IPS-NIHi7 (cell line): ENCODE measurements at regions not wholly inside any gene's neighbourhood (a gene's known extent, or its start where the extent isn't known, plus 50 kb on each side); places are given as distances from the start of the nearest gene placed in this dataset.
A peak's percentile ranks its signal among the peaks of the same experiment; 100 is the strongest.
"Not testable (repeated sequence)": the region's sequence is repeated elsewhere in the genome, so short reads cannot be mapped to it uniquely, and the experiment has no call there.

Source experiments
- DNase-seq: peaks from one replicate; pipeline ENCODE4 v3.0.0; 2012; ENCODE audit warnings: mixed read lengths; ENCODE audit errors: extremely low spot score

DNA sequence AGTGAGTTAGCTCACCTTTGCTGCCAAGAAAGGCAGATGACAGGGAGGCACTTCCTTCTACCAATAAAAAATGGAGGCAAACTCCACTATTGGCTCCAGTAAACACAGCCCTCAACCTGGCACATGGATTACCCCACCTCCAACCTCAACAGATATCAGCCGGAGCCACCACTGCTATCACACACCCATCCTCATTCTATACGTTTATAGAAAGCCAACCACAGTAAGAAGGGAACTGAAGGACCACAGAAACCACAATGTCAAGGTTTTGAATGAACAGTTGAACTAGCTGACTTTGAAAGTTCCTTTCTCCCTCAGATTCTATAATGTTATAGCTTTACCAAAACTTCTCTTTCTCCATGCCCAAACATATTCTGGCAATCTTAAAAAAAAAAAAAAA lies 526.2 kb downstream of the UQCRFS1 start:
- no peak for DNase-seq

DNA sequence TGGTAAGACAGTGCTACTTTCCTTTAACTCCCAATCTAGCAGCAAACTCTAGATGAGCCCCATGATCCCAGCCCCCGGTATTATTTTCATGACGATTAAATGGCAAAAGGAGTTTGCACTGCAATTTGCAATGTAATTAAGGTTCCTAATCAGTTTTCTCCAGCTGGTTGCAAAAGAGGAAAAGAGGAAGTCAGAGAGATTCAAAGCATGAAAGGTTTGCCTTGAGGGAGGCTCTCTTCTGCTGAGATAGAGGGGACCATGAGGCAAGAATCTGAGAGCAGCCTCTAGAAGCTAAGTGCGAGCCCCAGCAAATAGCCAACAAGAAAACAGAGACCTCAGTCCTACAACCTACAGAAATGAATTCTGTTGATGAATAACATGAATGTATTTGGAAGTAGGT lies 527.1 kb downstream of the UQCRFS1 start:
- no peak for DNase-seq

DNA sequence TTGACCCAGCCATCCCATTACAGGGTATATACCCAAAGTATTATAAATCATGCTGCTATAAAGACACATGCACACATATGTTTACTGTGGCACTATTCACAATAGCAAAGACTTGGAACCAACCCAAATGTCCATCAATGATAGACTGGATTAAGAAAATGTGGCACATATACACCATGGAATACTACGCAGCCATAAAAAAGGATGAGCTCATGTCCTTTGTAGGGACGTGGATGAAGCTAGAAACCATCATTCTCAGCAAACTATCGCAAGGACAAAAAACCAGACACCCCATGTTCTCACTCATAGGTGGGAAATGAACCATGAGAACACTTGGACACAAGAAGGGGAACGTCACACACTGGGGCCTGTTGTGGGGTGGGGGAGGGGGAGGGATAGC lies 527.9 kb downstream of the UQCRFS1 start:
- not testable (repeated sequence) for DNase-seq

DNA sequence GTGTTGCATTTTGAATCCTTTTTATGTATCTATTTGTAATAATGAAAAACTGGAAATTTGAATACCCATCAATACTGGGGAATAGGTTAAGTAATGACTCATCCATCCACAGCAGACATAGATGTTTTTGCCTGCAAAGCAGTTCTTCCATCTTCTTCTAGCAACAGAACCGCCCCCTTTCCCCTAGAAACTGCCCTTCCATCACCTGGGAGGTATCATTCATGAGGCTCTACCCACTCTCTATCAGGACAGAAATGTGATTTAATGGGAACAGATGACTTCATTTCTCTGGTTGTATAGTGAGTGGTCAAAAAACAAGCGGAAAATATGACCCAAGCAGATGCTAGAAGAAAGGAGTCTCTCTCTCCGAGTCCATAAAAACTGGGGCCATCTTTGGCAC lies 532.8 kb downstream of the UQCRFS1 start:
- no peak for DNase-seq

DNA sequence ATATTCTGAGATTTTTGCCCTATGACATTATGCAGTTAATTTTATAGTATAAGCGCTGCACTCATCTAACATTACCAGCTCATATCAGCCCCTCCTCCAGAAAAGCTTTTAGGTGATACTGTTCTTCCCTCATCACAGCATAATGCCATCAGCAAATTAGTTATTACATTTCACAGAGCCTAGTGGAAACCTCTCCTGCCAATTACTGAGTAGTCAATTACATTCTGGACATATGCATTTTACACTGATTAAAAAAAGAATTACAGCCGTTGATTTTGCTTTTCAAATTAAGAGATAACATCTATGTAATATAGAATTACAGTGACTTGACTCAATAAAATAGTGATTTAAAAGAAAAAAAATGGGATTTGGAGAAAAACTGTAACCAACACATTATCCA lies 542.1 kb downstream of the UQCRFS1 start:
- no peak for DNase-seq

DNA sequence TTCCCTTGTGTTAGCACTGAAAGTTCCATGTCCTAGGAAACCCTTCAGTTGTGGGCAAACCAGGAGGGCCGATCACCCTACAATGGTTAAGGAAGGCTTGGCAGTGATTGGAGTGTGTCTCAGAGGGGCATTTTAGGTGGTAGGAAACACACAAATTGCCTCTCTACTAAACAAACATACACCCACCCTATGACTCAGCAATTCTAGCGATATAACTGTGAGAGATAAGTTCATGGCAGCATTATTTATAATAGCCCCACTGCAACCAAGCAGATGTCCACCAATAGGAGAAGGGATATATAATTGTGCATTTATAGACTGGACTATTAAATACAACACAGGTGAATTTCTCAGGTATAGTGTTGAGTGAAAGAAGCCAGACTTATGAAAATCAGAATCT lies 543.1 kb downstream of the UQCRFS1 start:
- DNase-seq: no peak

DNA sequence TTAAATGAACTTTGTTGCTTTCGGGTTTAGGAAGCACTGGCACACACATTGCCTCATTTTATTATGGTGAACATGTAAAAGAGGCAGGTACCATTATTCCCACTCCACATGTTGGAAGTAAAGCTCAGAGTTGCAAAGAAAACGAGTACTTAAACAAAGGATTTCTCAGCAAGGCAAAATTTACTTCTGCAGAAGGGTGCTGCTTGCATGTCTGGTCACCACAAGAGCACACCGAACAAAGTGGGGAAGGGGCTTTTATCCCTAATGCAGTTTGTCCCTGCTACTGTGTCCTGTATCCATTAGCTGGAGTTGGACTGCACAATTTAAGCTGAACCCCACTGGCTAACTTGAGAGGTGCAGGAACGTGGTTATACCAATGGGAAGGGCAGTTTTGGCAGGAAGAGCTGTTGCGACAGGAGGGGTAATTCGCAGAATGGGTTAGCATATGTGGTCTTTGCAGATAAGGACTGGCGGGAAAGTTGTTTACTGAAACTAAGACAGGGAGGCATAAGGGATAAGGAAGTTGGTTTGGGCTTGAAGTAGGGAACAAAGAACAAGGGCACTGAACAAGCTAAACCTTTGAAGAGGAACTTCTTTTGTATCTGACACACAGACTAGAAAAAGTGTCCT lies 545.5 kb downstream of the UQCRFS1 start:
- DNase-seq: no peak

DNA sequence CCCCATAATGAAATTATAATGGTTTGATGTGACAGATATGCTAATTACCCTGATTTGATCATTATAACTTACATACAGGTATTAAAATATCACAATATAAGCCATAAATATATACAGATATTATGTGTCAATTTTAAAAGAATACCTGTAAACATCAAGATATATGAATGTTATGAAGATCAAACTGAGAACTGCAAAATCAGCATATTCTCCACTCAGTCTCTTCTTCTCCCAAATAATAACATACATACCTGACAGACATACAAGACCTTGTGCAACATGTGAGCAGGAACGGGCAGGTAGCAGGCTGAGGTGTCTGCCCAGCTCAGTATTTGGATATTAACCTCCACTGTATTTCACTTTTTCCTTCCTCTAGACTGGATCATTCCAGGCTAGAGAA lies 547.2 kb downstream of the UQCRFS1 start:
- DNase-seq: no peak

DNA sequence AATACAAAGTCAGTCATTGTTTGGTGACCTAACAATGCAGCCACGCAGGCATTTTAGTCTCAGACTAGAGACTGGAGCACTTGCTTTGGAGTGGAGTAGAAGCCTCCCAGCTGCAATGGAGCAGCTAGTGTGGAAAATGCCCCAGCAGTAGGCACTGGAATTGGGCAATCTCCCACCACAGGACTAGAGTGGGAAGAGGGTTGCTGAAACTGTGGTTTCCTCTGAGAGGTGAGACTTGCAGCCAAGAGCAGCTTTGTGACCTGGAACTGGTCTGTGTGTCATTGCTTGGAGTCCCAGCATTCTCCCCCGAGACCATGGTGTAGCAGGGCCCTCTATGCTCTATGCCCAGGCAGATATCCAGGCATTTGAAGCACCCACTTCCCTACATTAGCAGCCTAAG lies 556.3 kb downstream of the UQCRFS1 start:
- DNase-seq: no peak

DNA sequence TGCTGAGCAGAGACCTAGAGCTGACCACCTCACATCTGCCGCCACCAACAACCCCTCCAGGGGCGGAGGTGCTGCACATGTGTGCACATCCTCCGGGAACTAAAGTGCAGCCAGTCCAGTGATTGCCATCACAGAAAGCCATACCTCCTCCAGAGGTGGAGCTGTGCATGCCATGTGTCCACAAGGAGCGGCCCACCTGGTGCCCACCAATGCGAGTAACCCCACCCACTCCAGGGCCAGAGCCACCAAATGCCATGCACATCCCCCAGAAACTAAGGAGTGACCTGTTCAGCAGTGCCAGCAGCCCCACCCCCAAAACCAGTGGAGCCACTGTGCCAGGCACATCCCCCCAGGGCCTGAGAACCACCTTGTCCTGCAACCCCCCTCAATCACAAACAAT lies 557.9 kb downstream of the UQCRFS1 start:
- DNase-seq: no peak

DNA sequence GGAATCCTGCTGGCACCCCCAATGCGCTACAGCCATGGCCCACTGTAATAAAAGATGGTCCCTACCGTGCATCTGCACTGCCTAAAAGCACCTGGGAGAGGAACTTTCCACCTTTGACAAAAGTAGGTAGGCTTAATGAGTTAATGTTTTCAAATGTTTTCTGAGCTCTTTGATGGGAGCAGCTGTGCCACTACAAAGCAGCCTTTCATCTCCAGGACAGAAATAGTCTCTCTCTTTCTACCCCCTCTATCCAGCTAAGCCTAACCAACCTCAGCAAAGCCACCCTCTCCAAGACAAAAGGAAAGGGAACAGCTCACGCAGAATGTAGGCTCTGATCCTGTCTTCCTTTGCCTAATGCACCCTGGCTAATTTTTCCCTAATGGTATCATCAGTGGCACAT lies 560.2 kb downstream of the UQCRFS1 start:
- DNase-seq: no peak

DNA sequence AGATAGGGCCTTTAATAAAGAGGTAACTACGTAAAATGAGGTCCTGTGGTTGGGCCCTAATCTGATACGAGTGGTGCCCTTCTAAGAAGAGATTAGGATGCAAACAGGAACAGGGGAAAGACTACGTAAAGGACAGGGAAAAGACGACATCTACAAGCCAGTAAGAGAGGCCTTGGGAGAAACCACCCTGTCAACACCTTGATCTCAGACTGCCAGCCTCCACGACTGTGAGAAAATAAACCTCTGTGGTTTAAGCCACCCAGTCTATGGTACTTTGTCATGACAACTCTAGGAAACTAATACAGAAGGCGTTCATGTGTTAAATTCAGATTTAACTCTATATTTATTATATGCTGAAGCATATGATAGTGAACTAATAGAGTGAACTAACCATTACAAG lies 566.3 kb downstream of the UQCRFS1 start:
- DNase-seq: no peak

DNA sequence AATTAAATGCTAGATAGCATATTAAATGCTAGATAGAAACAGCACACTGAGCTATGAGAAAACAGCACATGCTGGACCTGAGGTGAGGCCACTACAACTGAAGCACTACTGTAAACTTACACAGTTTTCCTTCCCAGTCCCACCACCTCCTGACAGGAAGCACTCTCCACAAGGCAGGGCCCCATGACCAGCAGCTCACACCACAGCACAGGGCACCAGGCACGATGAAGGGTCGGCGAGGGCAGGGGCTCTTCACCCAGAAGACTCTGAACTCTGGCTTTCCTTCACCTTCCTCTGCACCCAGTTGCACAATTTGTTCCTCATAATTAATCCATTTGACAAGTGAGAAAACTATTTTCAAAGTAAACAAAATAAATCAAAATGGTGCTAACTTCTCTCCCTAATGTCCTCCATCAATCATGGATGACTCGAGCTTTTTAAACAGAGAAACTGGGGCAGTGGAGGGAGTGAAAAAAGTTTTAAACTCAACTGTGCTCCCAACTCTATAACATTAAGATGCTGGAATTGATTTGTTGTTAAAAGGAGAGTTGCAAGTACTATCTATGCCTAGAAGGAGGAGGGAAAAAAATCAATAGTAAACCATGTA lies 568.7 kb downstream of the UQCRFS1 start:
- no peak for DNase-seq

DNA sequence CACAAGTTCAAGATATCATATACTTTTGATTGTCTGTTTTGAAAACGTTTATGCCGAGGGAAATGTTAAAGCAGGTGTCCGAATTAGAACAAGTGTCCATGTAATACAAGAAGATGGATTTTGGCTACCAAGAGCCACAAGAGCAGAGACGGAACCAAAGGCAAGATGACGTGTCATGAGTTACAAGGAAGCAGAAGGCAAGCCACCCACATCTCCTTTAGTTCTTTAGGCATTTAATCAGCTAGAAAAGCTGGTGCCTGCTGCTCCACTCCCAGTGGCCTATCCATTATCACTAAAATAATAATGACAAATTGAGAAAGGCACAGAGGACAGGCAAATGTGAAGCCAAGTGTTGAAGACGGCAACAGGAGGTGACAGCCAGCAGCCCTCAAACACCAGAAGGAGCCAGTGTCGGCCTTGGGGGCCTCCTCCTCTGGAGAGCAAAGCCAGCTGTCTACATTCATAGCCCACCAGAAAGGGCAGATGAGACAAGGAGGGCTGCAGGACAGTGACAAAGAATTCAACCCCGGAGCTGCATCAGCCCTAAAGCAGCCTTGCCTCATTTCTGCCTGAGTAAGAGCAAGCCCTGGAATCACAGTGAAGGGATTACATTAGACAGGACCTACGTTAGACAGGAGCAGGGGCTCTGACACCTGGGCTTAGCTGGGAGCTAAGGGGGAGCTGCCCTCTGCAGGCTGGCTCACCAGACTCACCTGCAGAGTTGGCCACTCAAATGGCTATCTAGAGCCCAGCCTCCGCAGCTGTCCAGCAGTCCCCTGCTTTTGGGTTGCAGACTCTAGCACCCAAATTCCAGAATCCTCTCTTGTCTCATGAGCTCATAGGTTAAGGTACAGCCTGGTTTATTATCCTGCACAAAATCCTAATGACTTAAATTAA lies 569.9 kb downstream of the UQCRFS1 start:
- no peak for DNase-seq

DNA sequence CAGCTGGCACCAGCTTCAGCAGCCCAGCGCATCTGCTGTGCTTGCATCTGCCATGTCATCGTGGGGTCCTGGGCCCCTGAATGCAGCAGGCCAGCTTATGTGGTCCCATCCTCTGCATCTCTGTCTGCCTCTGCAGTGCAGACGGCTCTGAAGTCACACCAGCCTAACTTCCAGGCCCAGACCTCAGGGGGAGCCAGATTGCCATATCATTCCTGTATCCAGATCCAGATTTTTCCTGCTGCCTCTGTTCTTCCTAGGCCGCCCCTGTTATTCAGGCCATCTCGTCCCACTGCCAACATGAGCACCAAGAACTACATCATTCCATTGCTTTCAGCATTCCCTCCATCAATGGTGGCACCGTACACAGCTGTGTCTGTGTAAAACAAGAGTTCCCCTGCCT lies 571.6 kb downstream of the UQCRFS1 start:
- no peak for DNase-seq

DNA sequence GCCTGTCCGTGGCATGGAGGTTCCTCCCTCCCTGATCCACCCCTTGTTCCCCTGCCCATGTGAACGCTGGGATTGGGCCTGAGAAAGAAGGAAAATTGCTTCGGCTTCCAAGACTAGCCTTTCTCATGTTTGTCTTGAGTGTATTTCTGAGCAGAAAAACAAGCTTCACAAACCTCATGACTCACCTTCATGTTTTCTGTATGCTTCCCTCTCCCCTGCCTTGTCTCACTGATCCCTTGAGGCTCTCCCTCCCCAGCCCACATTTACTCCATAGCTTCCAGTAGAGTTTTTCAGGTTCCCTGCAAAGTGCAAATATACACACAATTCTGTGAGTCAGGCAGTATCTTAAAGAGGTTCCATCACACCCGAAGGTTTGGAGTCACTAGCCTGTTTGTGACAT lies 572.4 kb downstream of the UQCRFS1 start:
- no peak for DNase-seq

DNA sequence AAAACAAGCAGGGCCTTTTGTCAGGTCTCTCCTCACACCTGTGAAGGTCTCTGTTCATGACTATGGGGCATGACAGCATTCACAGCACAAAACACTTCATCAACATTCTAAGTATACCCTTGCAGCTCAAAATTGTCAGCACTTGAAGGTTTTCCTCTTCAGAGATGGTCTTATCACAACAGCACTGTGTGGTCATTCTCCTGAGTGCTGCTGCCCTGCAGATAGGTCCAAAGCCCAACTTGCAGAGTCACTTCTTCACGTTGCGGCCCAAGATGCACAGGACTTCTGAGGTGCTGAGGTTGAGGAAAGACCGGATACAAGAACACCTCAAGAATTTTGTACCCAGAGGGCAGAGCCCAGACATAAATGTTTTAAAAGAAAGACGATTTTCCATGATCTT lies 574.5 kb downstream of the UQCRFS1 start:
- DNase-seq: no peak

DNA sequence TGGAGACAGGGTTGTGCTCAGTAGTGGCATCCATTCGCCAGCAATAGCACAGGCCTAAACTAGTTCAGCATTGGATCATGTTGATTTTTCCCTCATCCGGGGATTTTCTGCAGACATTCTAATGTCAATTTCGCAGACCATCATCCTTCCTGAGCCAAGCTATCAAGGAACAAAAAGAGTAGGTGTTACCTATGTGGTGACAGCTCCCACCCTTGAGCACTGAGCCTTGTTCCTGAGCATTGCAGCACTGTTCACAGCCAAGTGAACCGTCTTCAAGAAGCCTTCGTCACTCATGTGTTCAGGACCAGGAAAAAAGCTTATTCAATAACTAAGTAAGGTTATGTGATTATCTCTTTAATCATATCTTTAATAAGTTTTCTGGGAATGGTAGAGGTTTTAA lies 576.2 kb downstream of the UQCRFS1 start:
- DNase-seq: no peak

DNA sequence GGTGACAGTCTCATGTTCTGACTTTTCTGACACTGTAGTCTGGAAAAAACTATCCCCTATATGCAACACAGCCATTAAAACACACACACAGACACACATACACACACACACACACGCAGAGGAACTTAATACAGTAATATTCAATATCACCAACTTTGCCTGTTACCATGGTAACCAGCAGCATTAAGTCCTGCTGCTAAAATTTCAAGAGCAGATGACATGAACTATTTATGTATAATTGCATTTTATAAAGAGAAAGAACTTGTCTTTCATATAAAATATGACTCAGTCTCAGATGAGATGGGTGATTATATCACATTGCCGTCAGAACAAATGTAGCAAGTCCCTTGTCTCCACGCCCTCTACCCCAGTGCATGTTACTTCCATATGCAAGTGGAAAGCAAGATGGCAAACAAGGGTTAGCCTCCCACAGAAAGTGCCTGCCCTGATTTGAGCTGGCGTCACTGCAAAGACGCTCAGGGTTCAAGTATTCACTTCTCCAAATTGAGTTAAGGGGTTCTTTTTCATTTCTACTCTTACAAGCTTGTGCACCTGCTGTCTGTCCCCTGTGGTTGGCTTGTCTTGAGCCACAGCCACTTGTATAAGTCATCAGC lies 576.8 kb downstream of the UQCRFS1 start:
- DNase-seq: no peak

DNA sequence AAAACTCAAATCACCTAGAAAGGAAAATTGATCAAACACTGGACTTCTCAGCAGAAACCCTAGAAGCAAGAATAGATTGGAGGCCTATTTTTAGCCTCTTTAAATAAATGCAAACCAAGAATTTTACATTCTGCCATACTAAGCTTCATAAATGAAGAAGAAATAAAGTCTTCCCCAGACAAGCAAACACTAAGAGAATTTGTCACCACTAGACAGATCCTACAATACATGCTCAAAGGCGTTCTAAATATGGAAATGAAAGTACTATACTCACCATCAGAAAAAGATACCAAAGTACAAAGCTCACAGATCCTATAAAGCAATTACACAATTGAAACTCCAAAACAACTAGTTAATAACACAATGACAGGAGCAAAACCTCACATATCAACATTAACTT lies 578.1 kb downstream of the UQCRFS1 start:
- DNase-seq: no peak

DNA sequence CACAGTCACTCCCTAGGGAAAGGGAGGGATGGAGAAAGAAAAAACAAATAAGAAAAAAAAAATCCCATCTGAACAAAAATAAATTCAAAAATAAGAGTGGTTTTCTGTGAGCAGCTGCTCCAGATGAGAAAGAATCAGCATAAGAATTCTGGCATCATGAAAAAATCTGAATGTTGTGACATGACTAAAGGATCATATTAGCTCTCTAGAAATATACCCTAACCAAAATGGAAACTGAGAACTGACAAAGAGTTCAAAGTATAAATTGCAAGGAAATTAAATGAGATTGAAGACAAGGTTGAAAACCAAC lies 579.0 kb downstream of the UQCRFS1 start:
- DNase-seq: no peak

DNA sequence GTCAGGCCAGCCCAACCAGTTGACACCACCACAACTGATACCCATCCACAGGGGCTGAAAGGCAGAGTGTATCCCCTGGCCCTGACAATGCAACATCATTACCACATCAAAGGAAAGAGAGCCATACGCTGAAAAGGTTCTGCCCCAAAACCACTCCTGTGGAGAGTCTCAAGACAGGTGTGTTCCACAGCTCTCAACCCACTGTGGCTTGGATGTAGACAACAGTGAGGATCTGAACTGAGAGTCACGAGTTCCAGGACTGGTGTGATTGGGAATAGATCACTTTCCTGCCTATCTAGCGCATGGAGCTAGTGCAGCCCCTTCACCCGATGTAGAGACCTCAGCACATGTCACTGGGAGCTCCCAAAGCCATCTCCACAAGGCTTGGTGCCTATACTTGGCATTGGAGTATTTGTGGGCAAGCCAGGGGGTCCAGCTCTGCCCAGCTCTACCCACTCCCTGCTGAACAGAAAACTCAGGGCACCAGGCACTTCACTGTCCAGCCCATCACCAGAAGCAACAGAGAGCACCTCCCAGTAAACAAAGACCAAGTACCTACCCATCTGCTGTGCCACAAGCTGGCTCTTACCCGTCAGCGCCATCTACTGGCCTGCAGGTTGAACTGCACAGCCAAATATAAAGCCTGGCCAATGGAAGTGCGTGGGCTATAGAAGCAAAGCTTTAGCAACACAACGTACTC lies 579.5 kb downstream of the UQCRFS1 start:
- DNase-seq: peak; percentile 86
